BLaER1 treated with 17β-estradiol and CSF1 and Interleukin-3, amounts not matched to agents 10 nM and 100 nM (cell line): ENCODE measurements at regions not wholly inside any gene's neighbourhood (a gene's known extent, or its start where the extent isn't known, plus 50 kb on each side); places are given as distances from the start of the nearest gene placed in this dataset.
"Not testable (repeated sequence)": the region's sequence is repeated elsewhere in the genome, so short reads cannot be mapped to it uniquely, and the experiment has no call there.

ENCODE experiments used
- H3K27ac ChIP-seq, 11 experiments: shearing (Covaris generic); formaldehyde crosslinking; 2 replicates each; pipeline ENCODE4 v1.8.1; 2022
- H3K27me3 ChIP-seq, 11 experiments: shearing (Covaris generic); formaldehyde crosslinking; 2 replicates each; pipeline ENCODE4 v1.8.1; 2022
- H3K36me3 ChIP-seq, 11 experiments: shearing (Covaris generic); formaldehyde crosslinking; 2 replicates each; pipeline ENCODE4 v1.8.1; 2022
- H3K4me1 ChIP-seq, 10 experiments: shearing (Covaris generic); formaldehyde crosslinking; 2 replicates each; pipeline ENCODE4 v1.8.1; 2022
- H3K4me2 ChIP-seq, 11 experiments: shearing (Covaris generic); formaldehyde crosslinking; 2 replicates each; pipeline ENCODE4 v1.8.1; 2022
- H3K4me3 ChIP-seq, 10 experiments: shearing (Covaris generic); formaldehyde crosslinking; 2 replicates each; pipeline ENCODE4 v1.8.1; 2022
- H3K9ac ChIP-seq, 11 experiments: shearing (Covaris generic); formaldehyde crosslinking; 2 replicates each; pipeline ENCODE4 v1.8.1; 2022
- H3K9me3 ChIP-seq, 11 experiments: shearing (Covaris generic); formaldehyde crosslinking; replicated peaks in 1 of 11; 2 replicates each; pipeline ENCODE4 v1.8.1; 2022
- H4K20me1 ChIP-seq, 11 experiments: shearing (Covaris generic); formaldehyde crosslinking; 2 replicates each; pipeline ENCODE4 v1.8.1; 2022

- H3K4me1 ChIP-seq, H3K27me3 ChIP-seq, H3K27ac ChIP-seq, H3K36me3 ChIP-seq, H3K9me3 ChIP-seq, H3K4me2 ChIP-seq, H4K20me1 ChIP-seq, H3K4me3 ChIP-seq, H3K9ac ChIP-seq: not testable (repeated sequence)
These were observed 1947.5 kb downstream of the KHDRBS2 start for GRCh38 chr6:60338328-60339071.

DNA sequence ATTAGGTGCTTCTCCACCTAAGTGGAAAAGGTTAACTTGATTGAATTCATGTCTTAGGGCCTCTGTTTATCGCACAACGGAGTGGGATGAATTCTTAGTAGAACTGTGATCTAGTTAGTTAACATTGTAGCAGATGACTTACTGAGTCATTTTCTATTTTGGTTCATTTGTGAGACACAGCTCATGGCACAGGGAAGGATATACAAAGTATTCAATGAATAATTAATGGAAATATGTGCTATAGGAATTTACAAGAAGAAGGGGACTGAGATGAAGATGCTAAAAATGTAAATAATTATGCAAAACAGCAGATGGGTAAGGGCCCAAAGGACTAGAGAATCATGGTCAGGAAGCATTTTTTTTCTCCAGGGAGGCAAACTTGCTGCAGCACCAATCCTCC lies 1950.9 kb downstream of the KHDRBS2 start:
- H3K4me2 ChIP-seq, H3K36me3 ChIP-seq, H3K9me3 ChIP-seq, H3K27me3 ChIP-seq, H4K20me1 ChIP-seq, H3K27ac ChIP-seq, H3K9ac ChIP-seq, H3K4me3 ChIP-seq, H3K4me1 ChIP-seq: not testable (repeated sequence)

DNA sequence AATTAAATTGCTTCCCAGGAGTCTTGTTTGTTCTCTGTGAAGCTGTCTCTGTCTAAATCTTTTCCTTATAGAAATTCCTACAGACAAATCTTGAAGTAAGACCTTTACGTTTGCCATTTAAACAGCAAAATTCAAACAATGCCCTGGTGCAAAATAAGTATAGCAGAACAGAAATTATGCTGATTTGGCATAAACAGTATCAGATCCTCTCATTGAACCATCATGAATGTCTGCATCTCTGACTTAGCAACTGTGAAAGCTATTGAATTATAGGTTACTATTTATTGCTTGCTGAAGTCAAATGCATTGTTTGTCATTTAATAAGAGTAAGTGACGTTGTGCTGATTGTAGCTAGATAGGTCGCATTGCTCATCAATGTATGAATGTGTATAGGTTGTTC lies 1952.3 kb downstream of the KHDRBS2 start:
- H3K9me3 ChIP-seq, H3K27me3 ChIP-seq, H3K9ac ChIP-seq, H3K27ac ChIP-seq, H3K36me3 ChIP-seq, H3K4me1 ChIP-seq, H3K4me3 ChIP-seq, H4K20me1 ChIP-seq, H3K4me2 ChIP-seq: not testable (repeated sequence)

DNA sequence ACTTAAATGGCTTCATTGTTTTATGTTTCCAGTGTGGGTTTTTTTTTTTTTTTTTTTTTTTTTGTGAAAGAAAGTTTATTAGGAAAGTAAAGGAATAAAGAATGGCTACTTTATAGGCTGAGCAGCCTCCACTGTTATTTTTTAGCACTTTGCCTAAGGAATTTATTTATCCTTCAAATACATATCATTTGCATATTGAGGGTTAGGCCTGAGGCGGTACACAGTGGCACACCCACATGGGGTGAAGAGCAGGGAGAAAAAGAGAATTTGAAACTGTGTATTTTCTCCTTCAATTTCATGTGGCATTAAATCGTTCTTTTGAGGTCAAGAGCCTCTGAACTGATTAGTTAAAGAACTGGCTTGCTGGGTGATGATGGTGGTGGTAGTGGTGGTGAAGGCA lies 1977.1 kb downstream of the KHDRBS2 start:
- H3K27ac ChIP-seq, H3K9ac ChIP-seq, H3K4me3 ChIP-seq, H3K27me3 ChIP-seq, H3K4me1 ChIP-seq, H4K20me1 ChIP-seq, H3K36me3 ChIP-seq, H3K9me3 ChIP-seq, H3K4me2 ChIP-seq: not testable (repeated sequence)
